GM23338 (cell line): ENCODE measurements at regions not wholly inside any gene's neighbourhood (a gene's known extent, or its start where the extent isn't known, plus 50 kb on each side); places are given as distances from the start of the nearest gene placed in this dataset.

ENCODE experiments used
- ATAC-seq: fragments of 200-7000 bp; cut with Tn5 transposase; 3 replicates; pipeline ENCODE4 v1.9.1; 2020
- DNase-seq: peaks from one replicate; pipeline ENCODE4 v3.0.0-alpha.2; 2015; ENCODE audit warnings: low spot score
- H2AFZ ChIP-seq: fragments of 200-600 bp; sonication (generic); 2 replicates; pipeline ENCODE4 v1.8.0; 2016; ENCODE audit warnings: antibody characterized with exemption, mild to moderate bottlenecking, moderate library complexity
- H3F3A ChIP-seq: fragments of 200-600 bp; sonication (generic); replicated peaks from 2 replicates; pipeline ENCODE4 v1.8.0; 2017; ENCODE audit warnings: antibody characterized with exemption, mixed run types, low read depth
- H3K27ac ChIP-seq: fragments of 200-600 bp; sonication (generic); 2 replicates; pipeline ENCODE4 v1.6.1; 2016; ENCODE audit warnings: low read depth
- H3K27me3 ChIP-seq: fragments of 200-600 bp; sonication (generic); 2 replicates; pipeline ENCODE4 v1.8.0; 2016; ENCODE audit warnings: mild to moderate bottlenecking, mixed run types, moderate library complexity; ENCODE audit not compliant: insufficient read depth
- H3K36me3 ChIP-seq: fragments of 200-600 bp; sonication (generic); 2 replicates; pipeline ENCODE4 v1.8.0; 2016; ENCODE audit warnings: mild to moderate bottlenecking; ENCODE audit not compliant: insufficient read depth
- H3K4me1 ChIP-seq: fragments of 200-600 bp; sonication (generic); 2 replicates; pipeline ENCODE4 v1.8.0; 2016; ENCODE audit warnings: mild to moderate bottlenecking, moderate library complexity; ENCODE audit not compliant: insufficient read depth
- H3K4me2 ChIP-seq: fragments of 200-600 bp; sonication (generic); 2 replicates; pipeline ENCODE4 v1.7.1; 2017; ENCODE audit warnings: mixed run types
- H3K4me3 ChIP-seq: fragments of 200-600 bp; sonication (generic); 2 replicates; pipeline ENCODE4 v1.6.1; 2016; ENCODE audit warnings: mixed run types
- H3K79me2 ChIP-seq: fragments of 200-600 bp; sonication (generic); replicated peaks from 2 replicates; pipeline ENCODE4 v1.8.0; 2017; ENCODE audit warnings: mild to moderate bottlenecking; ENCODE audit not compliant: insufficient read depth
- H3K9me2 ChIP-seq: fragments of 200-600 bp; sonication (generic); 2 replicates; pipeline ENCODE4 v1.8.0; 2017; ENCODE audit not compliant: insufficient read depth
- H4K20me1 ChIP-seq: fragments of 200-600 bp; sonication (generic); replicated peaks from 2 replicates; pipeline ENCODE4 v1.8.0; 2017; ENCODE audit warnings: mild to moderate bottlenecking; ENCODE audit not compliant: insufficient read depth
- H3K27ac Mint-ChIP-seq: 2 replicates; pipeline ENCODE4 v1.8.0; 2020; ENCODE audit warnings: inconsistent platforms, mild to moderate bottlenecking, moderate library complexity, mixed read lengths
- H3K27me3 Mint-ChIP-seq: 3 replicates; pipeline ENCODE4 v1.8.0; 2022; ENCODE audit warnings: low read depth, mild to moderate bottlenecking, moderate library complexity, mixed read lengths, inconsistent platforms; ENCODE audit not compliant: insufficient read depth, poor library complexity
- H3K36me3 Mint-ChIP-seq: 3 replicates; pipeline ENCODE4 v1.8.0; 2021; ENCODE audit warnings: low read depth, mild to moderate bottlenecking, inconsistent platforms, moderate library complexity, mixed read lengths
- H3K4me1 Mint-ChIP-seq: 3 replicates; pipeline ENCODE4 v1.8.0; 2020; ENCODE audit warnings: mild to moderate bottlenecking, inconsistent platforms, mixed read lengths
- H3K4me3 Mint-ChIP-seq: 3 replicates; pipeline ENCODE4 v1.8.0; 2021; ENCODE audit warnings: moderate library complexity, mild to moderate bottlenecking, inconsistent platforms, mixed read lengths
- H3K9me3 Mint-ChIP-seq: 3 replicates; pipeline ENCODE4 v1.8.0; 2020; ENCODE audit warnings: moderate library complexity, mild to moderate bottlenecking, inconsistent platforms, mixed read lengths
- CREB1 ChIP-seq: fragments of 250-450 bp; sonication (Bioruptor Pico); IDR thresholded peaks from 2 replicates; pipeline ENCODE4 v1.5.0; 2020; ENCODE audit warnings: low read depth, mild to moderate bottlenecking, moderate library complexity
- ETS1 ChIP-seq: IDR thresholded peaks from 2 replicates; pipeline ENCODE4 v1.6.1; 2016; ENCODE audit warnings: antibody characterized with exemption
- JUNB ChIP-seq: IDR thresholded peaks from one replicate; pipeline ENCODE4 v1.6.1; 2016; ENCODE audit warnings: antibody characterized with exemption; ENCODE audit not compliant: unreplicated experiment
- POLR2AphosphoS5 ChIP-seq: IDR thresholded peaks from 2 replicates; pipeline ENCODE4 v1.6.1; 2016; ENCODE audit warnings: antibody characterized with exemption, low read depth
- REST ChIP-seq: IDR thresholded peaks from one replicate; pipeline ENCODE4 v1.6.1; 2018; ENCODE audit warnings: antibody characterized with exemption; ENCODE audit not compliant: unreplicated experiment
- STAT1 ChIP-seq: IDR thresholded peaks from one replicate; pipeline ENCODE4 v1.6.1; 2016; ENCODE audit warnings: antibody characterized with exemption; ENCODE audit not compliant: unreplicated experiment
- ZNF114 ChIP-seq: fragments of 250-450 bp; sonication (Bioruptor Pico); IDR thresholded peaks from 2 replicates; pipeline ENCODE4 v1.5.0; 2020; ENCODE audit warnings: mild to moderate bottlenecking, moderate library complexity
- TF ChIP-seq, protein P1 (sequence below), 2 experiments: fragments of 200-600 bp in 1 of 2; sonication (generic) in 1 of 2; conservative IDR thresholded peaks; 2 replicates each; pipeline versions ENCODE4 v1.5.1 to v1.6.1; 2016 to 2017; ENCODE audit warnings: antibody characterized with exemption in 2 of 2, low read depth in 2 of 2, mild to moderate bottlenecking in 2 of 2, moderate library complexity in 1 of 2
- TF ChIP-seq, protein P2 (sequence below): fragments of 250-450 bp; sonication (Bioruptor Pico); IDR thresholded peaks from 2 replicates; pipeline ENCODE4 v1.5.0; 2020; ENCODE audit warnings: mild to moderate bottlenecking, moderate library complexity

GRCh38 chr18:42563995-42564394 is 551.5 kb downstream of the RIT2 start (continued):
- TF ChIP-seq, protein P1, sequence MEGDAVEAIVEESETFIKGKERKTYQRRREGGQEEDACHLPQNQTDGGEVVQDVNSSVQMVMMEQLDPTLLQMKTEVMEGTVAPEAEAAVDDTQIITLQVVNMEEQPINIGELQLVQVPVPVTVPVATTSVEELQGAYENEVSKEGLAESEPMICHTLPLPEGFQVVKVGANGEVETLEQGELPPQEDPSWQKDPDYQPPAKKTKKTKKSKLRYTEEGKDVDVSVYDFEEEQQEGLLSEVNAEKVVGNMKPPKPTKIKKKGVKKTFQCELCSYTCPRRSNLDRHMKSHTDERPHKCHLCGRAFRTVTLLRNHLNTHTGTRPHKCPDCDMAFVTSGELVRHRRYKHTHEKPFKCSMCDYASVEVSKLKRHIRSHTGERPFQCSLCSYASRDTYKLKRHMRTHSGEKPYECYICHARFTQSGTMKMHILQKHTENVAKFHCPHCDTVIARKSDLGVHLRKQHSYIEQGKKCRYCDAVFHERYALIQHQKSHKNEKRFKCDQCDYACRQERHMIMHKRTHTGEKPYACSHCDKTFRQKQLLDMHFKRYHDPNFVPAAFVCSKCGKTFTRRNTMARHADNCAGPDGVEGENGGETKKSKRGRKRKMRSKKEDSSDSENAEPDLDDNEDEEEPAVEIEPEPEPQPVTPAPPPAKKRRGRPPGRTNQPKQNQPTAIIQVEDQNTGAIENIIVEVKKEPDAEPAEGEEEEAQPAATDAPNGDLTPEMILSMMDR (conservative IDR thresholded peaks at IDR 0.05; ENCODE audit: low read depth in 2 of 2), result no peak
- no peak for TF ChIP-seq ETS1
- no peak for TF ChIP-seq ZNF114

- H3K4me3 Mint-ChIP-seq, result no peak overlapping the region
- H3K4me1 ChIP-seq, result no peaks in the 10 kb centered on the region
- H3F3A ChIP-seq, result no peaks in the 10 kb centered on the region
- no peaks in the 10 kb centered on the region for H3K36me3 ChIP-seq
- no peak for TF ChIP-seq POLR2AphosphoS5
- no peak for TF ChIP-seq CREB1
- no peak overlapping the region for H3K4me2 ChIP-seq
- no peak overlapping the region for H3K27ac ChIP-seq
- no peaks in the 10 kb centered on the region for H3K9me3 Mint-ChIP-seq
- DNase-seq (no peak), ATAC-seq (no peak)
- no peak overlapping the region for H3K4me3 ChIP-seq
- H3K27me3 ChIP-seq, result no peaks in the 10 kb centered on the region
- no peaks in the 10 kb centered on the region for H3K9me2 ChIP-seq
- H2AFZ ChIP-seq, result no peak overlapping the region
- H4K20me1 ChIP-seq, result no peaks in the 10 kb centered on the region
- H3K27me3 Mint-ChIP-seq, result no peaks in the 10 kb centered on the region
- H3K4me1 Mint-ChIP-seq, result no peaks in the 10 kb centered on the region
- no peaks in the 10 kb centered on the region for H3K79me2 ChIP-seq
- H3K27ac Mint-ChIP-seq, result no peak overlapping the region
- no peaks in the 10 kb centered on the region for H3K36me3 Mint-ChIP-seq
Observed at GRCh38 chr18:42564761-42565160, 550.7 kb downstream of the RIT2 start.

DNA sequence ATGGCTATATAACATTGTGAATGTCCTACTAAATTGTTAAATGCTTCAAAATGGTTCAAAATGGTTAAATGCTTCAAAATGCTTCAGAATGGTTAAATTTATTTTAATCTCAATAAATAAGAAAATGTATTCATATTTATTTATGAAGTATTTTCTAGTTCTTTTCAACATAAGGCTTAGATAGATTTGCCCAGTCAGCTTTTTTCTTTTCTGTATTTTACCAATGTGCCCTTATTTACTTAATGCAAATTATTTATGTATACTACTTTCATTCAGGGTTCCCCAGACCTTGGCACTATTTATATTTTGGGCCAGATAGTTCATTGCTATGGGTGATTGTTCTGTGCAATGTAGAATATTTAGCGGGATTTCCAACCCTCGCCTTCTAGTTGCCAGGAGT is 546.7 kb downstream of the RIT2 start:
- H4K20me1 ChIP-seq, result no peaks in the 10 kb centered on the region
- Mint-ChIP-seq H3K4me3 (no peak overlapping the region), H3K4me1 (no peaks in the 10 kb centered on the region), H3K9me3 (no peaks in the 10 kb centered on the region; the same call in 2 of the 3 replicates), H3K27me3 (no peaks in the 10 kb centered on the region), H3K27ac (no peak overlapping the region), H3K36me3 (no peaks in the 10 kb centered on the region)
- H3K9me2 ChIP-seq, result no peaks in the 10 kb centered on the region
- DNase-seq (no peak), ATAC-seq (no peak)
- H3K36me3 ChIP-seq, result no peaks in the 10 kb centered on the region
- no peaks in the 10 kb centered on the region for H3K27me3 ChIP-seq
- H3K79me2 ChIP-seq, result no peaks in the 10 kb centered on the region
- H3F3A ChIP-seq, result no peaks in the 10 kb centered on the region
- H3K4me3 ChIP-seq, result no peak overlapping the region
- no peaks in the 10 kb centered on the region for H3K4me1 ChIP-seq
- H2AFZ ChIP-seq, result no peak overlapping the region
- no peak overlapping the region for H3K4me2 ChIP-seq
- no peak overlapping the region for H3K27ac ChIP-seq
- TF ChIP-seq REST, result no peak
- TF ChIP-seq, protein P2, sequence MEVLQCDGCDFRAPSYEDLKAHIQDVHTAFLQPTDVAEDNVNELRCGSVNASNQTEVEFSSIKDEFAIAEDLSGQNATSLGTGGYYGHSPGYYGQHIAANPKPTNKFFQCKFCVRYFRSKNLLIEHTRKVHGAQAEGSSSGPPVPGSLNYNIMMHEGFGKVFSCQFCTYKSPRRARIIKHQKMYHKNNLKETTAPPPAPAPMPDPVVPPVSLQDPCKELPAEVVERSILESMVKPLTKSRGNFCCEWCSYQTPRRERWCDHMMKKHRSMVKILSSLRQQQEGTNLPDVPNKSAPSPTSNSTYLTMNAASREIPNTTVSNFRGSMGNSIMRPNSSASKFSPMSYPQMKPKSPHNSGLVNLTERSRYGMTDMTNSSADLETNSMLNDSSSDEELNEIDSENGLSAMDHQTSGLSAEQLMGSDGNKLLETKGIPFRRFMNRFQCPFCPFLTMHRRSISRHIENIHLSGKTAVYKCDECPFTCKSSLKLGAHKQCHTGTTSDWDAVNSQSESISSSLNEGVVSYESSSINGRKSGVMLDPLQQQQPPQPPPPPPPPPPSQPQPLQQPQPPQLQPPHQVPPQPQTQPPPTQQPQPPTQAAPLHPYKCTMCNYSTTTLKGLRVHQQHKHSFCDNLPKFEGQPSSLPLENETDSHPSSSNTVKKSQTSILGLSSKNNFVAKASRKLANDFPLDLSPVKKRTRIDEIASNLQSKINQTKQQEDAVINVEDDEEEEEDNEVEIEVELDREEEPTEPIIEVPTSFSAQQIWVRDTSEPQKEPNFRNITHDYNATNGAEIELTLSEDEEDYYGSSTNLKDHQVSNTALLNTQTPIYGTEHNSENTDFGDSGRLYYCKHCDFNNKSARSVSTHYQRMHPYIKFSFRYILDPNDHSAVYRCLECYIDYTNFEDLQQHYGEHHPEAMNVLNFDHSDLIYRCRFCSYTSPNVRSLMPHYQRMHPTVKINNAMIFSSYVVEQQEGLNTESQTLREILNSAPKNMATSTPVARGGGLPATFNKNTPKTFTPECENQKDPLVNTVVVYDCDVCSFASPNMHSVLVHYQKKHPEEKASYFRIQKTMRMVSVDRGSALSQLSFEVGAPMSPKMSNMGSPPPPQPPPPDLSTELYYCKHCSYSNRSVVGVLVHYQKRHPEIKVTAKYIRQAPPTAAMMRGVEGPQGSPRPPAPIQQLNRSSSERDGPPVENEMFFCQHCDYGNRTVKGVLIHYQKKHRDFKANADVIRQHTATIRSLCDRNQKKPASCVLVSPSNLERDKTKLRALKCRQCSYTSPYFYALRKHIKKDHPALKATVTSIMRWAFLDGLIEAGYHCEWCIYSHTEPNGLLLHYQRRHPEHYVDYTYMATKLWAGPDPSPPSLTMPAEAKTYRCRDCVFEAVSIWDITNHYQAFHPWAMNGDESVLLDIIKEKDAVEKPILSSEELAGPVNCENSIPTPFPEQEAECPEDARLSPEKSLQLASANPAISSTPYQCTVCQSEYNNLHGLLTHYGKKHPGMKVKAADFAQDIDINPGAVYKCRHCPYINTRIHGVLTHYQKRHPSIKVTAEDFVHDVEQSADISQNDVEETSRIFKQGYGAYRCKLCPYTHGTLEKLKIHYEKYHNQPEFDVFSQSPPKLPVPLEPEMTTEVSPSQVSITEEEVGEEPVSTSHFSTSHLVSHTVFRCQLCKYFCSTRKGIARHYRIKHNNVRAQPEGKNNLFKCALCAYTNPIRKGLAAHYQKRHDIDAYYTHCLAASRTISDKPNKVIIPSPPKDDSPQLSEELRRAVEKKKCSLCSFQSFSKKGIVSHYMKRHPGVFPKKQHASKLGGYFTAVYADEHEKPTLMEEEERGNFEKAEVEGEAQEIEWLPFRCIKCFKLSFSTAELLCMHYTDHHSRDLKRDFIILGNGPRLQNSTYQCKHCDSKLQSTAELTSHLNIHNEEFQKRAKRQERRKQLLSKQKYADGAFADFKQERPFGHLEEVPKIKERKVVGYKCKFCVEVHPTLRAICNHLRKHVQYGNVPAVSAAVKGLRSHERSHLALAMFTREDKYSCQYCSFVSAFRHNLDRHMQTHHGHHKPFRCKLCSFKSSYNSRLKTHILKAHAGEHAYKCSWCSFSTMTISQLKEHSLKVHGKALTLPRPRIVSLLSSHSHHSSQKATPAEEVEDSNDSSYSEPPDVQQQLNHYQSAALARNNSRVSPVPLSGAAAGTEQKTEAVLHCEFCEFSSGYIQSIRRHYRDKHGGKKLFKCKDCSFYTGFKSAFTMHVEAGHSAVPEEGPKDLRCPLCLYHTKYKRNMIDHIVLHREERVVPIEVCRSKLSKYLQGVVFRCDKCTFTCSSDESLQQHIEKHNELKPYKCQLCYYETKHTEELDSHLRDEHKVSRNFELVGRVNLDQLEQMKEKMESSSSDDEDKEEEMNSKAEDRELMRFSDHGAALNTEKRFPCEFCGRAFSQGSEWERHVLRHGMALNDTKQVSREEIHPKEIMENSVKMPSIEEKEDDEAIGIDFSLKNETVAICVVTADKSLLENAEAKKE (CRISPR knock-in tag), result no peak
- TF ChIP-seq JUNB, result no peak
- no peak for TF ChIP-seq ZNF114
- no peak for TF ChIP-seq STAT1
